ENCODE measurements at regions not wholly inside any gene's neighbourhood (a gene's known extent, or its start where the extent isn't known, plus 50 kb on each side); places are given as distances from the start of the nearest gene placed in this dataset.

DNA sequence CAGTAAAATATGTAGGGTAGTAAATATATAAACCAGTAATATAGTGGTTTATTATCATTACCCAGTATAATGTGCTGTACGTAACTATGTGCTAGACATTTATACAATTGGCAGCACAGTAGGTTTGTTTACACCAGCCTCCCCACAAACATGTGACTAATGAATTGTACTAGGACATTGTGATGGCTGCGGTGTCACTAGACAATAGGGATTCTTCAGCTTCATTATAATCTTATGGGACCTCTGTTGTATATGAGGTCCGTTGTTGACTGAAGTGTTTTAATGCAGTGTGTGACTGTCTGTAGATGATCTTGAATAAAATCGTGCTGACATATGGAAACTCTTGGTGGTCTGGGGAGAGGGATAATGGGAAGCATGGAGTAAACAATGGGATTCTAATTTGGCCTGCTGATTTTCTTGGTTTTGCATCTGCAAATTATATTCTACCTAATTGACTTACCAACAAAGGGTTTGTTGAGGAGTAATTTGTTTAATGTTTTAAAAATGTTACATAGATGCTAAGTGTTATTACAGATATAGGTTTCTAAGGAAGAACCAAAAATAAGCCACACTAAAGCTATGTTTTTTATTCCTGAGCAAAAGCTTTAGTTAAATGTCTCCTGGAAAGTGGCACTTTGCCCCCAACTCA, 496.5 kb upstream of the TBL1XR1 start:
- TF ChIP-seq CTCF (IDR thresholded peaks at IDR 0.05; ENCODE audit: low read depth, low read length, poor library complexity, severe bottlenecking): no peak
- TF ChIP-seq EZH2phosphoT487 (IDR thresholded peaks at IDR 0.05; ENCODE audit: borderline replicate concordance, low read length): no peak
